Calu3 (cell line): ENCODE measurements at regions not wholly inside any gene's neighbourhood (a gene's known extent, or its start where the extent isn't known, plus 50 kb on each side); places are given as distances from the start of the nearest gene placed in this dataset.

ENCODE experiments used
- BruUV-seq: library from RNA; stranded (reverse); fragments of 400-500 nt; replicated peaks from 2 replicates; lab custom pipeline; 2021; lab: Mats Ljungman, UMichigan
- CTCF ChIA-PET: fragments of 300-600 bp; sonication (Branson Sonifier 250); formaldehyde crosslinking; loops from one replicate; lab custom pipeline; 2022; ENCODE audit warnings: antibody characterized with exemption; lab: Charles Lee
- DNase-seq: peaks from one replicate; pipeline ENCODE4 v3.0.0; 2022
- H3K27ac Mint-ChIP-seq: one replicate; pipeline ENCODE4 v1.8.0; 2022; ENCODE audit warnings: mixed read lengths; ENCODE audit not compliant: unreplicated experiment
- H3K27me3 Mint-ChIP-seq: one replicate; pipeline ENCODE4 v1.8.0; 2022; ENCODE audit warnings: mixed read lengths; ENCODE audit not compliant: unreplicated experiment
- H3K36me3 Mint-ChIP-seq: one replicate; pipeline ENCODE4 v1.8.0; 2022; ENCODE audit warnings: mild to moderate bottlenecking, moderate library complexity, mixed read lengths; ENCODE audit not compliant: insufficient read depth, unreplicated experiment
- H3K4me1 Mint-ChIP-seq: one replicate; pipeline ENCODE4 v1.8.0; 2022; ENCODE audit warnings: mild to moderate bottlenecking, low read depth, mixed read lengths; ENCODE audit not compliant: unreplicated experiment
- H3K4me3 Mint-ChIP-seq: one replicate; pipeline ENCODE4 v1.8.0; 2022; ENCODE audit warnings: mild to moderate bottlenecking, low read depth, moderate library complexity, mixed read lengths; ENCODE audit not compliant: unreplicated experiment
- H3K9me3 Mint-ChIP-seq: one replicate; pipeline ENCODE4 v1.8.0; 2022; ENCODE audit warnings: low read depth, mixed read lengths; ENCODE audit not compliant: unreplicated experiment
- intact Hi-C: fragments of 100-400 bp; cut with micrococcal nuclease; formaldehyde crosslinking; loops from one replicate; pipeline ENCODE4 v1.10.0; 2022; ENCODE audit not compliant: unreplicated experiment
- TF ChIP-seq, protein P1 (sequence below): fragments of 200-600 bp; IDR thresholded peaks from one replicate; pipeline ENCODE4 v1.8.0; 2022; ENCODE audit warnings: antibody characterized with exemption; ENCODE audit not compliant: unreplicated experiment

DNA sequence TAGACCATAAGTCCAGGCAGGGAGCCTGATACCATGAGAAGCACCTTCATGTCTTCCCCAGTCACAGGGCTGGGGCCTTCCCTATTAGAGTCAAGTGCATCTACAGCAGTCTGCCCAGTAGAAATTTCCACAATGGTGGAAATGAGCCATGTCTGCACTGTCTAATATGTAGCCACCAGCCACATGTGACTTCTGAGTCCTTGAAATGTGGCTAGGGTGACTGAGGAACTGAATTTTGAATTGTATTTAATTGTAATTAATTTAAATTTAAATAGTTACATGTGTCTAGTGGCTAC, 300.2 kb downstream of the CLIC5 start:
- no peak overlapping the region for H3K4me3 Mint-ChIP-seq
- TF ChIP-seq, protein P1, sequence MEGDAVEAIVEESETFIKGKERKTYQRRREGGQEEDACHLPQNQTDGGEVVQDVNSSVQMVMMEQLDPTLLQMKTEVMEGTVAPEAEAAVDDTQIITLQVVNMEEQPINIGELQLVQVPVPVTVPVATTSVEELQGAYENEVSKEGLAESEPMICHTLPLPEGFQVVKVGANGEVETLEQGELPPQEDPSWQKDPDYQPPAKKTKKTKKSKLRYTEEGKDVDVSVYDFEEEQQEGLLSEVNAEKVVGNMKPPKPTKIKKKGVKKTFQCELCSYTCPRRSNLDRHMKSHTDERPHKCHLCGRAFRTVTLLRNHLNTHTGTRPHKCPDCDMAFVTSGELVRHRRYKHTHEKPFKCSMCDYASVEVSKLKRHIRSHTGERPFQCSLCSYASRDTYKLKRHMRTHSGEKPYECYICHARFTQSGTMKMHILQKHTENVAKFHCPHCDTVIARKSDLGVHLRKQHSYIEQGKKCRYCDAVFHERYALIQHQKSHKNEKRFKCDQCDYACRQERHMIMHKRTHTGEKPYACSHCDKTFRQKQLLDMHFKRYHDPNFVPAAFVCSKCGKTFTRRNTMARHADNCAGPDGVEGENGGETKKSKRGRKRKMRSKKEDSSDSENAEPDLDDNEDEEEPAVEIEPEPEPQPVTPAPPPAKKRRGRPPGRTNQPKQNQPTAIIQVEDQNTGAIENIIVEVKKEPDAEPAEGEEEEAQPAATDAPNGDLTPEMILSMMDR: no peak
- H3K27ac Mint-ChIP-seq: no peak overlapping the region
- peaks cover 20% of the 10 kb centered on the region for H3K4me1 Mint-ChIP-seq
- H3K9me3 Mint-ChIP-seq: no peaks in the 10 kb centered on the region
- DNase-seq: no peak
- intact Hi-C loops: loop anchor here (2.0 to 5.0 kb wide), 2 partner anchors 628 to 1085 kb away; no protein-coding TSS in a partner anchor
- H3K27me3 Mint-ChIP-seq: peaks cover 25% of the 10 kb centered on the region
- CTCF ChIA-PET: no interaction called here
- no peaks in the 10 kb centered on the region for H3K36me3 Mint-ChIP-seq
- BruUV-seq: no TSS peak

DNA sequence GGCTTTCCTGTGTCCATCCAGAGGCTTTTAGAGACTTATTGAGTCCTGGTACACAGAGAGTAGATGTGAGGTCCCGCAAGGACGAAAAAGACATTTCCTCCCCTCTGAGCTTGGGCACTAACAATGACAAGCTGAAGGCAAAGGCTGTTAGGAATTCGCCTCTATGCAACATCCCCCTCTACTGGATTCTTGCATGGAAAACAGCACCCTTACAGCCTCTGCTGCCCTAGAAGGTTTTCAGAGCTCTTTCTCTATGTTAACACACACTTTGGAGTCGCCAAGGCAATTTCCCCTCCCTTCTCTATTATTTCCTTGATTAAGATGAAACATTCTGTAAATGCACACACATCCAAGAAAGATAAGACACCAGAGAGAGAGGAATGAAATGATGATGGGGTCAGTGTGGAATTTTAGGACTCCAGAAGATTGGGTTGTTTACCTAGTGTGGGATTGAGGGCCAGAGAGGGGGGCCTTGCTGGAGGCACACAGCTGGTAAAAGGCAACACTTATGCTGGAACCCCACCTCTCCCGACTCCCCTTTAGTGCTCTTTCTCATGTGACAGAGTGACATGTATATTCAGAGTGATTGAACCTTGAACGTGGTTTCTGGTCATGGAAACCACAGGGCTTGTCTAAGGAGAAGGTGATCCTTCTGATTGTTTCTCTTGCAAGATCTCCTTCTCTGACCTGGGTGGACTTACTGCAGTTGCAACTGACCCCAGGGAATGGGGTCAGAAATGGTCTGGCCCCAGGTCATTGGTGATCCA, 300.7 kb downstream of the CLIC5 start:
- intact Hi-C loops: loop anchor here (1.0 to 5.0 kb wide), 6 partner anchors 103 to 1084 kb away; no protein-coding TSS in a partner anchor
- BruUV-seq: no TSS peak
- Mint-ChIP-seq H3K9me3 (no peaks in the 10 kb centered on the region), H3K27me3 (peaks cover 25% of the 10 kb centered on the region), H3K4me1 (peaks cover 23% of the 10 kb centered on the region), H3K27ac (no peak overlapping the region), H3K36me3 (no peaks in the 10 kb centered on the region), H3K4me3 (no peak overlapping the region)
- peak; percentile 61 for DNase-seq
- CTCF ChIA-PET: interaction anchor here (0.6 to 1.7 kb wide), 20 partner anchors 10 to 1239 kb away, joined by 3 to 20 read pairs (median 6); partner anchors contain the start of gene SUPT3H
- TF ChIP-seq, protein P1: peak; percentile 54

DNA sequence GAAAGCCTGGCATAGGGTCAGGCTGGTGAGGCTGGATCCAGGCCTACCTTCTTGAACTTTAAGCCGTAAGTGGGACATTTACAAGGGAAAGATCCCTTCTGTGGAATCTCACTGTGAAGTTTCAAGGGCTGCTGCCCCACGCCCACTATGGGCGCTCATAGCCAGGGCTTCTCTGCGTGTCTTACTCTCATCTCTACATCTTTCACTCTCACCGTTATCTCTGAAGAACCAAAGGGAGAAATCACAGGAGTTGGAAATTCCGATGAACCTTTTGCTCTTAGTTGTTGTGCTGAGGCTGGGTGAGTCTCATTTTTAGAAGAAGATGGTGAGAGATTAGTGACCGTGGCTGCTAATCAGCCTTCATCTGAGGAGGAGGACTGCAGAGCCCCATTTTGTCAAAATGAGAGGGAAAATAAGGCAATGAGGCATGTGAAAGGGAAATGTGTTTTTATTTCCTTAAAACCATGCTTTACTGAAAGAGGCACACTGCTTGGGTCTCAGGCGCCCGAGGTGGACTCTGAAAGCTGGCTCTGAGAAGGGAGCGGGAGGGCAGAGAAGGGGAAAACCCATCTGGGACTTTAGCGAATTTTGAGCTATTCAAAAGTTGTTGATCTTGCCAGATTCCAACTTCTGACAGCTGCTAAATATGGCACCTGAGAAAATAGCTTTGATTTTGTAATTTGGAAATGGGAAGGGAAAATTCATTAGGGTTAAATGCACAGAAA, 301.5 kb downstream of the CLIC5 start:
- no TSS peak for BruUV-seq
- peaks cover 18% of the 10 kb centered on the region for H3K27me3 Mint-ChIP-seq
- H3K4me3 Mint-ChIP-seq: no peak overlapping the region
- no peaks in the 10 kb centered on the region for H3K36me3 Mint-ChIP-seq
- intact Hi-C loops: loop anchor here (1.0 to 5.0 kb wide), 5 partner anchors 102 to 1083 kb away; no protein-coding TSS in a partner anchor
- TF ChIP-seq, protein P1: no peak
- H3K4me1 Mint-ChIP-seq: peaks cover 23% of the 10 kb centered on the region
- CTCF ChIA-PET: interaction anchor here (0.6 to 1.7 kb wide), 19 partner anchors 9 to 1239 kb away, joined by 3 to 20 read pairs (median 6); partner anchors contain the start of gene SUPT3H
- no peak for DNase-seq
- H3K27ac Mint-ChIP-seq: no peak overlapping the region
- no peaks in the 10 kb centered on the region for H3K9me3 Mint-ChIP-seq
